ENCODE measurements at regions not wholly inside any gene's neighbourhood (a gene's known extent, or its start where the extent isn't known, plus 50 kb on each side); places are given as distances from the start of the nearest gene placed in this dataset.

DNA sequence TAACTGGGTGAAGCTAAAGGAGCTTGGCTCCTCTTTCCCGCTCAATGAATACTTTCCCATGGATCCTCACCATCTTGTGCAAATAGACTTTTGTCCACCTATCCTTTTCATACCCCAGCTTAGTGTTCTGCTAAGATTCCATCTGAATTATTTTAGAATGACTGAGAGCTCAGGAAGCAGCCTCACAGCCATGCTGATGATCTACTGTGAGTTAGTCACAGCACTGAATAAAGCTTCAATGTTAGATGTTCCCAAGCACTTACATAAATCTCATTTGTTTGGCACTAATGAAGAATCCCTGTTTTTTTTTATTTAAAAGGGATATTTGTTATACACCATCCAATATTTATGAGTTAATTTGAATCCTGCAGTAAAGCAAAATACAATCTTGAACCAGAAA lies 317.6 kb upstream of the TRPC7 start:
- DNase-seq = no peak

DNA sequence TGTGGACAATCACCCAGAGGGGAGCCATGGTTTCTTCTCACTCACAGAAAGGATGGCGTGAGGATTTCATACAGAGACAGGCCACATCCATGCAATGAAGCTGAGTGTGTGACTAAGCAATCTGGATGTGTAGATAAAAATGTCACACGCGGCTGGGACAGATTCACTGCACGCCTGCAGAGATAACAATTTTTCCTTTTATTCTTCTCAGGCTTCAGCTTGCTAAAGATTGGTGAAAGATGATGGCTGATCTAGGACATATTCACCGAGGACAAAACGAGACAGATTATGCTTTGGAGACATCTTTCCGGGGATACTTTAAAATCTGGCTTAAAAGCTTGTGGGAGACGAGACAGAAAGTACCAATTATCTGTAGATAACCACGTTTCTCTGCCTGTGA lies 313.9 kb upstream of the TRPC7 start:
- DNase-seq = no peak

DNA sequence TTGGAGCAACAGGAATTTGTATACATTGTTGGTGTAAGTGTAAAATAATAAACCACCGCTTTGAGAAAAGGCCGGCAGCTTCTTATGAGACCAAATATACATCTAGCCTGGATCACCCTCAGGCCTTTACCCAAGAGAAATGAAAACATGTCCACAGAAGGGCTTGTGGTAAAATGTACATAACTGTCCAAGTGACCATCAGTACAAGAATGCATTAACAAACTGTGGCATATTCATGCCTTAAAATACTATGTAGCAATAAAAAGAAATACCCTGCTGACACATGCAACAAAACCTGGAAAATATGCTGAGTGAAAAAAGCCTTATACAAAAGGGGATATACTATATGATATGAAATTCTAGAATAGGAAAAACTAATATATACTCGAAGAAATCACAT lies 311.9 kb upstream of the TRPC7 start:
- DNase-seq = no peak

DNA sequence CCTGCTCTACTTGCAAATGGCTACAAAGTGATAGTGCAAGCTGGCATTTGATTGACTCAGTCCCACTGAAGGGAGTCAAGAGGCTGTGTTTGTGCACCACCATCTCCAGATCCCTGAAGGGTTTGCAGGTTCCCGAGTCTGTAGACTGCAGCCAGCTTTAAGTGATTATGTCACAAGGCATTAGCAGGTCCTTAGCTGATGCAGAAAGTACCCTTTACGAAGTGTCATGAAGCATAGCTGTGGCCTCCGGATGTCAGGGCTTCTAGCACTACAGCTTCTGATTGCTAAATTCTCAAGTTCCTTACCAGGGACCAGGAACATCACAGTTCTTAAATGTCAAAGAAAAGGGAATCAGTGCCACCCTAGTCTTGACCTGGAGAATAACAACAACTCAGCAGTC lies 311.3 kb upstream of the TRPC7 start:
- DNase-seq = no peak

DNA sequence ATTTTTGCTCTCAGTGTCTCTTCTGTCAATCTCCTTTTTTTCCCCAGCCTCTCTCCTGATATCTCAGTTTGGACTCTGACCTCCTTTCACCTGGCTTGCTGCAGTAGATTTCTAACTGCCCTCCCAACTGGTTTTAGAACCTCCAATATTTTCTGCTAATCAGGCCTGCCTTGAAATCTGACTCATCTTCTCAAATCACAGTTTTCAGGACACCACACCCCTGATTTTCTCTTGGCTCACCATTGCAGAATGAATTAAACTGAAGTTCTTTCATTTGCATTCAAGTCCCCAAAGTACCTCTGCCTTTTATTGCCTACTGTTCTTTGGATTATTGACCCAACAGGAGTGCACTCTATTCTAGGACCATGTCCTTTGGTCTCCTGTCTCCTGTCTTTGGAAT lies 310.4 kb upstream of the TRPC7 start:
- no peak for DNase-seq

DNA sequence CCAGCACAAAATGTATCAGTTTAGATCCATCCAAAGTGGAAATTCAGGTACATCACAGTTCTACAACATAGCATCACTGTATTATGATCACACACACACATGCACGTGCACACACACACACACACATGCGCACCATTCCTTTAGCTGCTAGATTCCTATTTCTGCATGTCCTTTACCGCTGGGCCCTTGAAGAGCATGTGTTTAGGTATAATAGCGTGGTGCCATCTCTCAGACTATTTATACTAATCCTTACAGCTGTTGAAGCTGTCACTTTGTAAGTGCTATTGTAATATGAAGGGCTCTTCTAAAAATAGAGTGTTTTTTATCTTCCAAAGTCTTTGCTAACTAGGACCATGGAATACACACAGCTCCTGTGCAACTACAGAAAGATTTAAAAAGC lies 308.8 kb upstream of the TRPC7 start:
- no peak for DNase-seq

DNA sequence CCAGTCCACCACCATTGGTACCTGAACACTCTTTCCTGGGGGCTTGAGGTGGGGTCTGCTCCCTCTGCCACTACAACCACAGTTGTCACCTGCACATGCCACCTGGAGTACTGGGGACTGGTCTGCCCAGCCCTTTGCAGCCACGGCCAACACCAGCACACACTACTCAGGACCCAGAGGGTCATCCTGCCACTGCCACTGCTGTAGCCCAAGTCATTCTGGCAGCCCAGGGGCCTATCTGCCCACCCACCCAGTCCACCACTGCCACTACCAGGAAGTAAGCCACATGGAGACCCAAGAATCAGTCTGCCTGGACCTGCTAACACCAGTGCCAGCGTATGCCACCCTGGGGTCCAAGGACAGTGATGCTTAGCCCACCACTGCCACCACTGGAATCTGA lies 302.4 kb upstream of the TRPC7 start:
- DNase-seq = no peak

DNA sequence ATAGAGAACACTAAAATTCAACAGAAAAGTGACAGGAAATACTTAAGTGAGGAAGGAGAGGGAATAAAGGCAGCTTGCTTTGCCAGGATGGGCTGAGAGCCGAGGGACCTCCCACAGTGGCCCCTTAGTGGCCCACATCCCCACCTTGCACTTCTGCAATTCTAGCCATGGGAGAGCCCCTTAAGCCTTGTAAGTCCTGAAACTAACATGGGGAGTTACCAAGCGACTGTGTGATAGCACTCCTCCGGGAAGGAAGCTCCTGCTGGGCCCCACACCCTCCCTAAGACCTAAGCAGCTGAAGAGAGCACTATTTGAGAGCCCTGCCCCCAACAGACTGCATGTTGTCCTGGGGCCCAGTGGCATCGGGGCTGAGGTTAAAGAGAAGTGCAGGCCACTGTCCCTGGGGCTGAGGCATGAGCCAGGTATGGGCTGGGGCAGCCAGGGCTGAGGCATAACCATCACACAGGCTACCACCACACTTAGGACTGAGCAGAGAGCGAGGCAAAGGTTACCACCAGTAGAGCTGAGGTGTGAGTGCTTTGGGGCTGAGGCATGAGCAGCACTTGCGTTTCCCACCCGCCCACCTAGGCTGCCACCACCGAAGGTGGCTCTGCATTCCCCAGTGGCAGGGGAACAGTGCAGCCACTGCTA lies 301.8 kb upstream of the TRPC7 start:
- no peak for DNase-seq

DNA sequence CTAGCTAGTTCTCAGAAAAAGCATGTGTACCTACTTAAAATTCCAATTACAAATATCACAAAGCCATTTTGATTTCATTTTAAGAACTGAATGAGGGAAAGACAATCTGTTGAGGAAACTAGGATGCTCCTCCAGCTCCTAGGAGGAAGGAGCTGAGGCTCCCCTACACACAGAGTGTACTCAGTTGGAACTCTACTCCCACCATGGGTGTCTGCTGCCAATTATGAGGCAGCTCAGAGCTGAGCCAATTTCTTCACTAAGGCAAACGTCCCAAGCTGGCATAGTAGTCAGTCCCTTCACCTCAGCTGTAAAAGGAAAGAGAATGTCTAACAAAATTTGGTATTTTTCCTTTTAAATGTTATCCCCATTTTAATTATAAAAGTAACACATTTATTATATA lies 300.0 kb upstream of the TRPC7 start:
- no peak for DNase-seq

DNA sequence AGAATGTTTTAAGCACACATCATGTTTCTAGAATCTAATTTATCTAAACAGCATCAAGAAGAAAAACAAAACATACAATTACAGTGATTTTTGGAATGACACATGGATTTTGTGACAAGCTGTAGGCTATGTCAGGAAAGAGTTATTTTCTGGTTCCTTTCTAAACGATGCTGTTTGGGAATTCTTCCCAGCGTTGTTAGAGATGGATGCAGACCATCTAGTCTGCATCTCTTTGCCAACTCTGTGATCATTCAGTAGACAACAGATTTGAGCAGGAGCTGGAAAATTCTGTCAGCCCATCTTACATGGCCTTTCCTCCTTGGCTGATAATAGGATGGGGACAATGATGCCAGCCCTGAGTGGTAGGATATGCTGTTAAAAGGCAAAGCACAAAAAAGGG lies 295.7 kb upstream of the TRPC7 start:
- no peak for DNase-seq

DNA sequence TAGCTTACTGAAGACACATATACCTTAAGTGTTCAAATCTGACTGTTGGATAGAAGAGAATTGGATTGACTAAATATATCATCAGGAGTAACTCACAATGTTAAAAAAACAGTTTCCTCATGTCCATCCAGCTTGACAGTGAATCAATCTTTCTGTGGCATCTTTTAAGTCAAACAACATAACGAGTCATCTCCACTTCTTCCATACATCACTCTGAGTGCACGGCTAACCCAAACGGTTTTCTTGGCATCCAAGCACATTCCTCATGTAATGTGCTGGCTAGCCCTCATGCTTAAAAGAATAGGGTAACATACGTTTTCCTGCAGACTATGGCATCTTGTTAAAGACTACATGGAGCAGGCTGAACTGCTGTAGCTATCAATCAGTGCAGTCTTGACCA lies 291.5 kb upstream of the TRPC7 start:
- no peak for DNase-seq

DNA sequence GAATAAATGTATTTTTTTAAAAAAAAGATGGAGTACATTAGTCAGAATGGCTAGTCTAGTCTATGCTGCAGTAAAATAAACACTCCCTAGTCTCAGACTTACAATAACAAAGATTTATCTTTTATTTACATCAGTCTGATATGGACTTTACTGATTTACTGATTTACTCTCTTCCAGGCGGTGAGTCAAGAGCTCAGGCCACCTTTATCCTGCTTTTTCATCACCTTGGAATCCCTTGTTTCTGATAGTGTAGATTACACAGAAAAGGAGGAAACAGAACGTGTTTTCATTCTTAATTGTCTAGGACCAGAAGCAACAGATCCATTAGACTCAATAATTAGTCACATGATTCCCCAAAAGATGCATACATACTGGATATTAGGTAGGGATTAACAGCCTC lies 290.1 kb upstream of the TRPC7 start:
- no peak for DNase-seq

DNA sequence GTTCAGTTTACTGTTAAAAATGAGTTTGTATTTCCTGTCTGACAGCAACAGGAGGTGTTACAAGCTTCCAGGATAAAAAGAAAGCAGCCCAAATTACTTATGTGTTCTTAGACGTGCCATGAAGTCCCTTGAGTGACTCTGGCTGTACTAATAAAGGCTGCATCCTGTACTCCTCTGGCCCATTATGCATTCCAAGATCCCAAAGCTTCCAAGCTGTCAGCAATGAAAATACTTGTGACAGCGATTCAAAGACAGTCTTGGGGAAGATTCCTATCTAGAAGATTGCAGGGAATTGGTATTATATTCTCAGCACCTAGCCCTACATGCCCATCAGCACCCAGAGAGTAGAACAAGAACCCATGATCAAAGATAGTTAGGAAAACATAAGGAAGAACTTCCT lies 281.6 kb upstream of the TRPC7 start:
- no peak for DNase-seq

DNA sequence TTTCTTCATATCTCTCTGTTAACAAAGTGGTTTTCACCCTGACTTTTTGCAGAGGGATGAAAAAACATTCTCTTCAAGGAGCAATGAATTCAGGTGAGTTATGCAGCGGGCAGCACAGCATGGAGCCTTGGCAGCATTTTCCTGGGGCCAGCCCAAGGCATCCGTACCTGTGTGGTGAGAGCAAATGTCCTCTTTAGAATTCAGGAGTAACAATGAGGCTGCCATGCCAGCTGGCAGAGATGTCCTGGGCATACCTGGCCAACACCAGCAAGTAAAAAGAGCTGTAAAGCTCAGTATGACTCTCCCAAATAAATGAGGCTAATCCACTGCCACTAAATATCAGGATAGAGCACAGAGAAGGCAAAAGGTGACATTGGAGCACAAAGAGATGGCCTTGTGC lies 277.6 kb upstream of the TRPC7 start:
- DNase-seq = no peak

DNA sequence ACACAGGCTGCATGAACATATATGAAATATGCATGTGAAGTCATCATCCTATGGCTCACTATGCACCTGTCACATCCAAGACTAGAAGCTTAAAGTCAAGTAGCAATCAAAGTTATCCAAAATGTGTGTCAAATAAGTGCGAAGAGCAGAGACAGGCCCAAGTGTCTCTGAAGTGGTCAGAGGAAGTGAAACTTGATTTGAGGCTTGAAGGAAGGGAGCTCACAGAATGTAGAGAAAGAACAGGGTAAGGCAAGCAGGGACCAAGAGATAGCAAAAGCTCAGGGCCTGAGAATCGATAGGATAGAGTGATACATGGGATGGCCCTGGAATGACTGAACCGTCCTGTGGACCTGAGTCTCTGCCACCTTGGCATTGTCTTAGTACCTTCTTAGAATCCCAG lies 274.3 kb upstream of the TRPC7 start:
- no peak for DNase-seq

DNA sequence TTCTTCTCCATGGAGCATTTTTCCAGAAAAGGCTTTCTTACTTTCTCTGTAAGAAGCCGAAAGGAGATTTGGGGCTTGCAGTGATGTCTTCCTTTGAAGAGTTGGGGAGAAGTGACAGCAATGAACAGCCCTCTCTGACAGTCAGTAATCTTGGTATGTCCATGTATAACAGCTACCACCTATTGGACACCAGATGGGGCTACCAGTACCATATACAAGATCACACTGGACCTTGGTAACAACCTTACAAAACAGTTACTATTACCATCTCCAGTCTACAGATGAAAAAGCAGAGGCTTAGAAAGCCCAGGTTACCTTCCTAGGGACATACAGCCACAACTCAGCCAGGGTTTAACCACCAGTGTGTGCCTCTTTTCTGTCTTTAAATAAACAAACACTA lies 272.7 kb upstream of the TRPC7 start:
- DNase-seq = no peak

DNA sequence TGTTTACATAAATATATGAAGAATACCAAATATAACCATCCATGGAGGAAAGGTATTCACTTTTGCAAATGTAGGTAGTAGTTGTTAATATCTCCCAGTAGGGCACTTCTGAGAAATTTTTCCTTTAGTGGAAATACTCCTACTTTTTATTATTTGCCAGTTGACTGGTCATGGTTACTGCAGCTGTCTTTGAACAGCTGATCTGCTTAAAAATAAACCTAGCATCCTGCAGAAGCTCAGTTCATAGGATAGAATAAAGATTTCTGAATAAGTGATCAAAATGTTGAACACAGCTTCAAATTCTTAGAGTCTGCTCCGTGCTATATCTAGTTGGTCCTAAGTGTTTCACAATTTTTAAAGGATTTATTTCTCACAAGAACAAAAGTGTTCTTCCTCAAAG lies 270.7 kb upstream of the TRPC7 start:
- no peak for DNase-seq

DNA sequence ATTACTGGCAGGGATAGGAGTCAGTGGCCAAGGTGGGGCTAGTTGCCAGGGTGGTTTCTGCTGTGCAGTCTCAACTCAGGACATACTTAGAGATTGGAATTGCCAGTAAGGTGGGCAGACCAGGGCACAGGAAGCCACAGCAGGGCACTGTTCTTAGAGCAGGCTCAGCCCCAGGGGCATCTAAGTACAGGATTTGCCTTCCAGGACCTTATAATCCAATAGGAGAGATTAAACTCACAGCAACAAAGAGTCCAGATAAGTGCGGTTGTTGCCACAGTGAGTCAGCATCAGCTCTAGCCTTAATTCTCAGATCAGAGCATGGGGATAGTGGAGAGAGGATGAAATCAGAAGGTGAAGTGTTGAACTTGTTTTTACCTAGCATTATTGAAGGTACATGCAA lies 265.8 kb upstream of the TRPC7 start:
- DNase-seq = no peak

DNA sequence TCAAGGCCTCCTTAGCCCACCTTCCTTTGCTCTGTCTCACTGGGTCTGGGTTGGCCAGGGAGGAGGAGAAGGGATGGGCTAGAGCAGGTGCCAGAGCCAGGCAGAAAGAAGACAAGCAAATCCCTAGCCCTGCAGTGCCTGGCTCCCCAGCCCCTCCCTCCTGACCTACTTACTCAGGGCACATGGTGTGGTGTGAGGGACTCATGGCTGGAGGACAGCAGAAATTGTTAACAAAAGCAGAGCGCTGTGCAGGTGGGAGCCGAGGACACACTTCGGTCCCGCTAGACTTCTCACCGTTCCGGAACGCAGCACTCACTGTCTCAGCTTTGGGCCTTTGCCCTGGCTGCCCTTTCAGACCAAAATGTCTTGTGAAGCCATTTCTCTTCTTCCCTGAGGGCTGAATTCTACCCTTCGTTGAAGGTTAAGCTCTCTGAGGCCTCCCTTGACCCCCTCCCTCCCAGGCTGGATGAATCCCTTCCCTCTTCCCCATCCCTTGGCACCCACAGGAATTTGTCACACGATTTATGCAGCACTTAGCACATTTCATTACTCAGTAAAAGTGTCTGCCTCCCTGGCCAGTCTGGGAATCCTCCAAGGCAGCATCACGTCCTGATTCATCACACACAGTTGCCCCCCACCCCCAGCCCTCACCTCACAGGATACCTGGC lies 263.9 kb upstream of the TRPC7 start:
- no peak for DNase-seq

DNA sequence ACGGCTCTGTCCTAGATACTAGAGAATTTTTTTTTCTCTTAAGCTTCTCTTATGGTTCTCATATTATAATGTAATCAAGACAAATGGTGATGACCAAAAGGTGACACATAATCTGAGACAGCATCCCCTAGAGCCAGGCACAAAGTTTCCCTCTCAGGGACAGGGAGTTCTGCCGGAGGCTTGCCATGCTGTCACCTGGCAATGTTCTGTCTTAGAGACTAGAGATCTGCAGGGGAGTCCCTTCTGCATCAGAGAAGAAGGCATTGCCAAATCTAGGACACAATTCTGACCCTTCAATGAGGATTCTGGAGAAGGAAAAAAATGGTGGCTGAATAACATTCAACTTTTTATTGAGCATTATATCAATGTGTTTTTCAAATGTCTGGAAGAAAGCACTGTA lies 261.2 kb upstream of the TRPC7 start:
- DNase-seq = no peak

DNA sequence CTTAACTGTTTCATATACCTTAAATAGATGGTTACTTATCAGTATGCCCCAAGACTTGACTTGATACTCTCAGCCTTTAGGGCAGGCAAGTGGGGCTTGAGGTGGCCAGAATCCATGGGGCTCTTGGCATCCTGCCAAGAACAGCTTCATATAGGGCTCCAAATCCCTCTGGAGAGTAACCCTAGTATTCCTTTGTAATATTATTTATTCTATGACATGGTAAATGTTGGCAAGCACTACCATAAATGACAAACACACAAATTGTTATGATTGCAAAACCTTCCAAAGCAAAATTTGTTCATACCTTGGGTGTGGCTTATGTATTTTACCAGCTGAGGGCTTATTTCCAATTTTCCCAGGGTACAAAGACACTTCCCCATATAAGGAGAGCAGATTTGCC lies 257.4 kb upstream of the TRPC7 start:
- DNase-seq = no peak

DNA sequence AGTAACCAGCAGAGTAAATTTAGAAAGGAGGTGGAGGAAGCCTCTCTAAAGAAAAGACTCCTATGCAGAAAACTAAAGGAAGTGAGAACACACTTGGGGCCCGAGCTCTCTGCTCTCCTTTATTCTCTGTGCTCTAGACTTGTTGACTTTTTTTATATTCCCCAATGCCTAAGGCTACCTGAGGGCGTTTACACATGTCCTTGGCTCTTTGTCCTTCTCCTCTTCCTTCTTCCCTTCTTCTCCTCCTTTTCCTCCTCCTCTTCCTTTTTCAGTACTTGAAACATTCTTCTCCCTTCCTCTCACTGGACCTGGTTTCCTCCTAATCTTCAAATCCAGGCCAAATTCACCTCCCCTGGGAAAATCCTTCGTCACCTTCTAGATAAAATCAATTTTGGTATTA lies 256.4 kb upstream of the TRPC7 start:
- no peak for DNase-seq

DNA sequence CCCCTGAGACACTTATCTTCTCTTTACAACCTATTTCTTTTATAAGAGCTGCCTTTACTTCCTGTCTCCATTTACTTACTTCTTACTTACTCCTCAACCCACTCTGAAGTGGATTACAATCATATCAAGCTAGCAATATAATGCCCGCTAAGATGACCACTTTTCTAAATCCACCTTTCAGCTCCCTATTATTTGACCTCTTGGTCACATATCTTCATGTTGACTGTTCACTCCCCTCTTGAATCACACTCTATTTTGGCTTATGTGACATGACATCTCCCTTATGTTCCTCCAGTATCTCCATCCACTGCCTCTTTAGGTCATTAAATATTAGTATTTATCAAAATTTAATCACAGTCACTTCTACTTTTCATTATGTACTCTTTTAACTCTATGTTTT lies 255.3 kb upstream of the TRPC7 start:
- no peak for DNase-seq

DNA sequence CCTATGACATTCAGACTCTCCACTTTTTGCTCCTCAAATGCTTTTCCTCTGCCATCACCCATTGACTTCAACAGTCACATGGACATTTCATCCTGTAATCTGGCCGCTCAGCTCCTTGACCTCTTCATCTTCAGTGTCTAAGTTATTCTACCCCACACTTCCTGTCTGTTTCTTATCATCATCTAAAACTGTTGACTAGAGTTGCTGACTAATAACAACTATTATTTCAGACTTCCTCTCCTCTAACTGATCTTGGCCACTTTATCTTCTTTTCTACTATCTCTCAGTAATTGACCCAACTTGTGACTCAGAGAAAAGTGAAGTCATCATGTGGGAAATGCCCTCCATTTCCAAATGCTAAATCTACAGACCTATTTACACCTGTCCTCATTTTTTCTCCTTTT lies 254.7 kb upstream of the TRPC7 start:
- peak; percentile 0 for DNase-seq

DNA sequence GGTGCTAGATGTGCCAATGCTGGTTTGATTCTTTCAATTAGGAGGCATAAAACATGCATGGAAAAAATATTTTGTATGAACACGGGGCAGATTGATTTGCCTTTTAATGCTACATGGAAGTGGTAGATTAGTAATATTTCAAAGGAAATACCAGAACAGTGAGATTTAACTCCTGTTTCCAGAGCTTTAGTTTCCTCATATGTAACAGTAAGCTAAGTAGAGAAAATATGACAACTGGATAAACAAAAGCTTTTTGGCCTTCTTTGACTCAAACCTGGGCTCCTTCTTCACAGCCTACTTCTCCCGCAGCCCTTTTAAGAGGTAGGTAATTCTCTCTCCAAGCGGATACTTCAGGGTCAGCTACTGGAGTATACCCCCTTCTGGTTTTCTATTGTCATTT lies 254.2 kb upstream of the TRPC7 start:
- DNase-seq = no peak
